HG02870 (cell line): ENCODE measurements at regions not wholly inside any gene's neighbourhood (a gene's known extent, or its start where the extent isn't known, plus 50 kb on each side); places are given as distances from the start of the nearest gene placed in this dataset.
"Not testable (repeated sequence)": the region's sequence is repeated elsewhere in the genome, so short reads cannot be mapped to it uniquely, and the experiment has no call there.

Source experiments
- ATAC-seq: cut with Tn5 transposase; IDR thresholded peaks from one replicate; pipeline ENCODE4 v1.9.1; 2021; ENCODE audit warnings: mild to moderate bottlenecking, moderate library complexity; ENCODE audit not compliant: unreplicated experiment

DNA sequence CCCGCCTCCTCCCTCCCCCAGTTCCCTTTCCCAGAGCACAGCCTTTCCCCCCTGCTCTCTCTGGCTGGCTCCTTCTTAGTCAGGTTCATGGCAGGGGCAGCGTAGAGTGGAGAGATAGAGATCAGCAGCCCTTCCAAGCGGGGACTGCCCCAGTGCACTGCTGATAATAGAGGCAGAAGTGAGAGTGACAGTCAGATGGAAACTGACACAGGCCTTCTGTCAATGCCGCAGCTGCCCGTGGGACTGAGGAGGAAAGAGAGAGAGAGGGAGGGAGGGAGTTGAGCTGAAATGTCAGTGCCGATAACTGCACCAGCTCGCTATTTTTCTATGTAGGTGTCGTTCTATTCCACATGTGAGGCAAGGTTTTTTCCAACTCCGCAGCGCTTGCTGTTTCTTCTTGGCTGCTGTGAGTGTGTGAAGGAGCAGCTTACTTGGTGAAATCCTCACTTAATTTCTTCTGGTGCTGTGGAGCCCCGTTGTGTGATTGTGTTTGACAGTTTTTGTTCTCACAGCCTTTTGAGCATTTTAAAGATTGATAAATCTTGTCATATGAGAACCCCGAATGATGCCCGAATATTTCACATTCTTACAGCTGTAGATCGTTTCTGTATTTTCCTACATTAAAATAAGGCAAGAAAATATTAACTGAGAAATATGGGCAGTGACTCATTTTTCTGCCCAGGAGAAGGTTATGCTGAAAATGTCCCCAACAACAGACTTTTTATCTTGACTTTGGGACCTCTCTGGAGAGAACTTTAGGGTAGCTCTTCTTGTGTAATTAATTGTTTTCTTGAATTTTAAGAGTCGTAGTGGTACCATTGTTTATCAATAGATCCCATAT is 386.4 kb upstream of the MMS22L start:
- peak; percentile 99 for ATAC-seq

GRCh38 chr6:97674802-97675201 is 391.8 kb upstream of the MMS22L start:
- ATAC-seq: no peak

DNA sequence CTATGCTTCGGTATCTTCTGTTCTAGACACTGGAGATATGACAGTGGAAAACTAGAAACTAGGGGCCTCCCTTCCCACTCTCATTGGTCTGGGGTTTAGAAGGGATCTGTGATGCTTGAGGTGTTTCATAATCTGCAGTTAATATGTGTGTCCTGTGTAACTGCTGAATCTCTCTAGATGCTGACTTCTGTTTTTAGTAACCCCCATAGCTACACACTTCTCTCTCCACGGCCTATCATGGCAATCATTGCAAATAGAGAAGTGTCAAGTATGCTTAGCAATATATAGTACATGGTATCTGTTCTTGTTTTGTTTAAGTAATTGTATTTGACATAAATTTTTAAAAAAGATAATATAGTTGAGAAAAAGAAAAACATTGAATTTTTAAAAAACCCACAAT is 394.6 kb upstream of the MMS22L start:
- ATAC-seq: no peak

DNA sequence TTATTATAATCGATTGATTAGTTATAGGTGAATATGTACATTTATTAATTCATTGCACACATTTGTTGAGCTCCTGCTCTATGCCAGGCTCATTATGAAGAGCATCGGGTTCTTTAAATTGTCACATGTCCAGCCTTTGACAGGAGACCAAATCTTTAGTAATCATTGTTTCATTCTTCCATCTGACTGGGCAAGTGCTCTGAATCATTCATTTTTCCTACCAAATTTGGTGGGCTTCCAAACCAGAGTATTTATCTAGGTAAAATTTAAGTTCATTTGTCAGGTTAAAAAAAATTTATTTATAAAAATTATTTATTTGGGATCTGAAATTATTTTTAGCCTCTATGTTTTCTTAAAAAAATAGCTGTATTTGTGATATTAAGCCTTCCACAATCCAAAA is 404.9 kb upstream of the MMS22L start:
- ATAC-seq: no peak

DNA sequence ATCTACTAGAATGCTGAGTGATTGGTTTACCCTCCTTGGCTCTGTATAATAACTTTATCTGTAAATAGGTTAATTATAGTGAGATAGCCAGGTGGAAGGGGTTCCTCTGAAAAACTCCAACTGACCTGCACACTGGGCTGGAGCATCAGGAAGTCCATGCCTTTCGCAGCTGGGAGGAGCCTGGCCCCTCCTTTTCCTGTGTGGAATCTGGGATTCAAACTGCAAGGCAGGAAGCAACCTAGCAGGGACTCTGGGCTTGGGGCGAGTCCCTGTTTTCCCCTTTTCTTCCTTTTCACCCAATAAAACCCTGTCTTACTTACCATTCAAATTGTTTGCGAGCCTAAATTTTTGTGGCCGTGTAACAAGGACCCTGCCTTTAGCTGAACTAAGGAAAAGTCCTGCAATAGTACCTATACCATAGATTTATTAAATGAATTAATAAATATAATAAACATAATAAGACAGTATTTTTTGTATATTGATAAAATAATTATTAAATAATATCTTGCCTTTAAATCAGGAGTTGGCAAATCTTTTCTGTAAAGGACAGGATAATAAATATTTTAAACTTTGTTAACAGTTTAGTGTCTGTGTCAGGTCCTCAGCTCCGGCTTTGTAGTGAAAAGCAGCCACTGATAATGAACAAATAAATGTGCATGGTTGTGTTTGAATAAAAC is 406.2 kb upstream of the MMS22L start:
- ATAC-seq: no peak

DNA sequence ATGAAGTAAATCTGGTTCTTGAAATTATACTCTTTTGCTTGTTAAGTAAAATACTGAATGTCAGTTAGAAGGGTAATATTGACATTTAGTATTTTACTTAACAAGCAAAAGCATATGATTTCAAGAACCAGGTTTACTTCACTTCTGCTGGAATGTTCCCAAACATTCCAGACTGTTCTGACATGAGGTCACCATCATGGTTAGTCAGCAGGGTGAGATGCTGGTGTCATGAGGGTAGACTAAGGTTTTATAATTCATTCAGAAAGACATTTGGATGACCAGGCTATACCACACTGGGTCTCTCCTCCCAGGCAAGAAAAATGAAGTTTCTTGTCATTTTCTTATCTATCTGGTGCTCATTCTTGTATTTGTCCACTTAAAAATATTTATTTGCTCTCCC is 414.4 kb upstream of the MMS22L start:
- ATAC-seq: no peak

DNA sequence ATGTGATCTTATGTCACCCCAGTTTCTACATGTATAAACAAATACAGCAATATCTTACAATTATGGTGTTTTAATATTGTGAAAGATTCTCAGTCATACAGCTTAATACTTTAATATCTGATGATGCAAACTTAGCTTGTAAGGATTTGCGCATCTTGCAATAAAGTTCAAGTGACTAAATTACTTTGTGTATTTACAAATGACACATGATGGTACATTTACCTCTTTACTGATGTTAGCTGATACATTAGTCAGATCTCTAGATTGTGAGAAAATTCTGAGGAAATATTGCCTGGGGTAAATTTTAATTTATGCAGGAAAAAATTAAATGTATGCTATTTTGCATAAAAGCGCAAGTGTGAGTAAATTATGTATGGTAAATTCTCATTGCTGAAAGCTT is 418.8 kb upstream of the MMS22L start:
- no peak for ATAC-seq

GRCh38 chr6:97702248-97702647 is 419.2 kb upstream of the MMS22L start:
- no peak for ATAC-seq

- no peak for ATAC-seq
Observed at GRCh38 chr6:97703661-97704060, 420.6 kb upstream of the MMS22L start.

GRCh38 chr6:97705568-97705967 is 422.6 kb upstream of the MMS22L start:
- ATAC-seq: no peak

- no peak for ATAC-seq
Observed at GRCh38 chr6:97712751-97713150, 429.7 kb upstream of the MMS22L start.

DNA sequence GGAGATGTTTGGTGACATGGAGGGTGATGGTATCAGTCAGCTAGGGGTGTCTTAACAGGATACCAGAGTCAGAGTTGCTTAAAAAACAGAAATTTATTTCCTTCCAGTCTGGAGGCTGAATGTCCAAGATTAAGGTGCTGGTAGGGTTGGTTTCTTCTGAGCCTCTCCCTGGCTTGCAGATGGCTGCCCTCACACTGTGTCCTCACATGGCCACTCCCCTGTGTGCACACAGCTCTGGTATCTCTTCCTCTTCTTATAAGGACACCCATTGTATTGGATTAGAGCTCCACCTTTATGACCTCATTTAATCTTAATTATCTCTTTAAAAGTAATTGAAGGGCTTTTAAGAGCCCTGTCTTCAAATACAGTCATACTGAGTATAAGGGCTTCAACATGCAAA is 431.8 kb upstream of the MMS22L start:
- no peak for ATAC-seq

DNA sequence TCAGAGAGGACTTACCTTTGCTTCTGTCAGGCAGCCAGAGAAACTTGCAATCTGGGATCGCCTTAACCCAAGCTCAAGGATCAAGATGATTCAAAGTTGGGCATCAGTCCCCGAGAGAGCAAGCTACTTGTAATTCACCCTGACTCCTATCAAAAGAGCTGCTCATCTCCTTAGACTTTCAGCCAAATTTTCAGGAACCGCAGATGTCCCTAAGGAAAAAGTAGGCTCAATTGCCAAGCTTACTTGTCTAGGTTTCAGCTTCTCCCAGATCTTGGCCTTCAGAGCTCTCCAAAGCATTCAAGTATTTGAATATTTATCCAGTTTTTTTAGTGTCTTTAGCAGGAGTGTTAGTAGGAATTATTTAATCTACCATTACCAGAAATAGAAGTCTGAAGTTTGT is 434.1 kb upstream of the MMS22L start:
- no peak for ATAC-seq

DNA sequence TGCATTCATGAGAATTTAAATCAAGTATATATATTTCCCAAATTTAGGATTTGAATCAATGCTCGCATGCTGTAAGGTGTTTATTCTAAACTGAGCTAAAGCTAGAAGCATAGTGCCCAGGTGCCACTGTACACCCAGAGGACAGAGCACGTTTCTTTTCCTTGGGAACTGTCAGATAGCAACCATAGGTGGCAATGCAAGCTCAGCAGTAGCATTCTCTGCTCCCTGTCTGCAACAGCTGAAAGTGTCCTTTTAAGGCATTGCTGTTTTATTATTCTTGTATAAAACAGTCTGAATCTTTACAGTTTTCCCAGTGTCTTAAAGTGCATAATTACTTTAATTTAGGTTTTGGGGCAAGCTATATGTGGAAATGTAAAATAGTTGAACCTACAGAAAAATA is 443.4 kb upstream of the MMS22L start:
- ATAC-seq: no peak

GRCh38 chr6:97732045-97732444 is 449.0 kb upstream of the MMS22L start:
- ATAC-seq: no peak

DNA sequence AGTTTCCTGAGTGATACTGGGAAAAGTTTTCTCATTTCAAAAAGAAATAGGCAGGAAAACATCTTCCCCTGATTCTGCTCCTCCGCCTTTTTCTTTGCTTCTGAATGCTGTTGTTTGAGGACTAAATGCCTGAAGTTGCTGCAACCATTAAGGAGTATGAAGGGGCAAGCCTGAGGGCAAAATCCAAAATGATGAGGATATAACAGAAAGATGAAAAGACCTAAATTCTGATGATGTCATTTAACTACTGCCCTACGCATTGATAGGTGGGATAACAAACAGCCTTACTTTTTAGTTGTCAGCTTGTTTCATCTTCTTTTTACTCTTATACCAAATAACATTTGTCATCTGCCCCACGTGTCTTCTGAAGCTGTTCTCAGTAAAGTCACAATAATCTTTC is 474.6 kb upstream of the MMS22L start:
- no peak for ATAC-seq

DNA sequence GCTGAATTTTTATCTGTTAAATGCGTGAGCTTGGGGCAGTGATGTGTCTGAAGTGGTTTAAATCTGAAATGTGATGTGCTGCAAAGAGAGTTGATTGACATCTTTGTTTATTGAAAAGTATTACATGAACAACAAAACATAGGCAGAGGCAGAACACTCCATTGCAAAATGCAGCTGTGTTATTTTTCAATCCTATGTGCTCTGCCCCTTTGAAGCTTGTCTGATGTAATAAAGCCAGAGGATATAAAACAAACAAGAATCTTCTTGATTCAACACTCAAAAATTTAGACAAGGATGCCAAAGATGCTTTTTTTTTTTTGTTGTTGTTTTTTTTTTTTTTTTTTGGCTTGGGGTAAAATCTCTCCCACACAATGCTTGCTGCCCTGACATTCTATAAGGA is 482.4 kb upstream of the MMS22L start:
- ATAC-seq: no peak

DNA sequence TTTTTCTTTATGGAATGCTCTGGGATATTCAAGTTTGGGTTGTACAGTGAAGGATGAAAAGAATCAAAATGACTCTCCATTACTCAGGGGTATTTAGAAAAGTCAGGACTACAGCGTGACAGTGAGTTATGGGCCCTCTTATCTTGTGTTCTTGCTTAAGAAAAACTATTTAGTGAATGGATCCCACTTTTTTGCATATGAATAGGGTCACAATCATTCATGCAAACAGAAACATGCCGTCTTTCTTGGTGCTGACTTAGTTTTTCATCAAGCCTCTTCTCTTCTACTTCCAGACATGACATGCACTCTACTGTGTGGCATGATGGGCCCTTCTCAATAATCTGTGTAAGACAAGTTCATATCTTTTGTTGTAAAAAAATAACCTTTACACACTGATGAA is 488.4 kb upstream of the MMS22L start:
- ATAC-seq: no peak

GRCh38 chr6:97775012-97775411 is 492.0 kb upstream of the MMS22L start:
- no peak for ATAC-seq

DNA sequence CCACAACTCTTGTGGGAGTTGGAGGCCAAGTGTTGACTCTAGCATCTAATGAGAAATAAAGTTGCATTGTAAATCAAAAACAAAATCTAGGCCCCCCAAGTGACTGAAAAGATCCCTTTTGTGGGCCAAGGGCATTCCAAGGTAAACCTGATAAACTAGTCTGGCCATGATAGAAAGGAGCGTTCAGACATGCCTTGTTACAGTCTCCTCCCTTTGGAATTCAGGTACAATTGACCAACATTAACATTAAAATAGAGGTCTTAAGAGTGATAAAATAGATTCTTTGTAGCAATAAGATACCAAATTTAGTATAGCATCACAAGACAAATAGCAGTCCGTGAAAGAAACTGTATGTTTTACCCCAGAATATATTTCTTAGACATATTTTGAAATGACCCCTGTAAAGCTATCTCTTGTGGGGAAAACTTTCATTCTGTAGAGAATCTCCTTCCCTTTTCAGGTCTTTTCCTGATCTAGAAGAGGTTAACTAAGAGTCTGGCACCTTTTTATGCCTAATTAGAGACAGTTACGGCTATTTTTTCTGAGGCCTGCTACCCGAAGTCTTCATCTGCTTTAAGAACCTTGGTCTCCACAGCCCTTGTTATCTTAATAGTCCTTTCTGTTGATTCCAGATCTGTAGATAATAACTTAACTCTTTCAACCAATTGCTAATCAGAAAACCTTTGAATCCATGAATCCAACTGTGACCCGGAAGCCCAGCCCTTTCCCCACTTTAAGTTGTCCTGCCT is 495.4 kb upstream of the MMS22L start:
- no peak for ATAC-seq

- not testable (repeated sequence) for ATAC-seq
Observed at GRCh38 chr6:97779039-97779766, 496.2 kb upstream of the MMS22L start.
